GM19351 (cell line): ENCODE measurements at regions not wholly inside any gene's neighbourhood (a gene's known extent, or its start where the extent isn't known, plus 50 kb on each side); places are given as distances from the start of the nearest gene placed in this dataset.

Experiments used
- ATAC-seq: cut with Tn5 transposase; IDR thresholded peaks from one replicate; pipeline ENCODE4 v1.9.1; 2021; ENCODE audit warnings: mild to moderate bottlenecking, moderate library complexity; ENCODE audit not compliant: unreplicated experiment

DNA sequence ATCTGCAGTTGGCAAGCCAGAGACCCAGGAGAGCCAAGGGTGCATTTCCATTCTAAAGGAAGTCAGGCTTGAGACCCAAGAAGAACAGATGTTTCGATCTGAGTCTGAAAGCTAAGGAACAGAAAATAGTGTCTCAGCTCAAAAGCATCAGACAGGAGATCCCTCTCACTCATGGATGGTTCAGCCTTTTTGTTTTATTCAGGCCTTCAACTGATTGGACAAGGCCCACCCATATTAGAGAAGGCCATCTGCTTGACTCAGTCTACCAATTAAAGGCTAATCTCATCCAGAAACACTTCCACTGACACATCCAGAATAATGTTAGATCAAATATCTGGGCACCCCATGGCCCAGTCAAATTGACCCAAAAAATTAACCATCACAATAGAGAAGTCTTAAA lies 255.0 kb downstream of the TXNL1 start:
- ATAC-seq: no peak

DNA sequence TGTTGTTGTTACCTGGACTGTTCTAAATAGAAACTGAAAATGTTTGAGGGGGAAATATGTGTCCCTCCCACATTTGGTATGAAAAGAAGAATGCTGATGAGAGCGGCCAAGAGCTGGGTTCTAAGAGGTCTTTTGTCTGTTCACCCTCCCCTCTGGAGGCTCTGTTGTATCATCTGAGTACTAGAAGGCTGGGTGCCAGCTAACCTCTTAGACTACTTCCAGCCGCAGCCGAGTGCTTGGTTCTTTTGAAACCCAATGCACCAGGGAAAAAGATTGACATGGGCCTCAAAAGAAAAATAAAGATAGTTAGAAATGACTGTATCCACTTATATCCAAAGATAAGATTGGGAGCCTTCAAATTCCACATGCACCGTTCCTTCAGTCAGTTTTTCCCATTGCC lies 255.9 kb downstream of the TXNL1 start:
- no peak for ATAC-seq

DNA sequence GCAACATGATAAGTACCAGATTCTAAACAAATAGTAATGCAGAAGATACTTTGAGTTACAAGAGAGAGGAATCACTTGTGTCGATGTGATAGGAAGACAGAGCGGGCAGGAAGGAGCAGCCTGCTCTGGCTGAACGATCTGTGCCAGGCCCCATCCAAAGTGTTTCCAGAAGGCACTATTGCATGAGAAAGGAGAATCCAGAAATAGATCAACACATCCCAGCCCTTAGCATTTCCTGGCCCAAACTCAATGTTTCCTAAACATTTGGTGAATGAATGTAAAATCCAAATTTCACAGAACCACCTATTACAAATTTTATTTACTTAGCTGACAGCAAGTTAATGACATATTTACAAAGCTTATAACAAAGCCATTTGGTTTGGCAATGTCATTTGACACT lies 257.2 kb downstream of the TXNL1 start:
- ATAC-seq: no peak

DNA sequence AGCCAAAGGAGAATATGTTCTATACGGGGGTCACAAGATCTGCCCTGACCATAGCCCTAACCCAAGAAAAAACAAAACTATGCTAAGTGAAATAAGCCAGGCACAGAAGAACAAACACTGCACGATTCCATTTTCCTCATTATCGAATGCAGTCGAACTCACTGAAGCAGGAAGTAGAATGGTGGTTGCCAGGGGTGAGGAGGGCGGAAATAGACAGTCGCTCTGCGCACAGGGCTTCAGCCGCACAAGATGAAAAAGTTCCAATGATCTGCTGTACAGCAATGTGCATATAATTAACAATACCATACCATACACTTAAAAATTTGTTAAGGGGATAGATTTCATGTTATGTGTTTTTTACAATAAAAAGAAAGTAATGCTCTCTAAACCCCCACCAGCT lies 257.7 kb downstream of the TXNL1 start:
- no peak for ATAC-seq

DNA sequence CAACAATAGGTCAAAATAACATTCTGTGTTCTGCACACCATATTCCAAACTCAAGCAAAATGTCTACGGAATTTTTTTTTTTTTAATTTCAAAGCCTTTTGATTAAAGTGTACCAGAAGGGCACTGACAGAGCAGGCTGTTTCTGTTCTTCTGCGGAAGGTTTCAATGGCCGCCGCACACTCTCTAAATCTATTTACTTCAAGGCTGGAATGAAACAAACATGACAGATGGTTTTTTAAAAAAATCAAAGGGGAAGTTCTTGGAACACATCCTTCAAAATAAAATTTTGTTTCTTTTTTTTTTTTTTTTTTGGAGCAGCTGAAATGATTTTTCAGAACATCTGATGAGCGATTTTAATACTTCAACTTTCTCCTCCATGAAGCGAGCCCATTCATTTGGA lies 259.1 kb downstream of the TXNL1 start:
- no peak for ATAC-seq

DNA sequence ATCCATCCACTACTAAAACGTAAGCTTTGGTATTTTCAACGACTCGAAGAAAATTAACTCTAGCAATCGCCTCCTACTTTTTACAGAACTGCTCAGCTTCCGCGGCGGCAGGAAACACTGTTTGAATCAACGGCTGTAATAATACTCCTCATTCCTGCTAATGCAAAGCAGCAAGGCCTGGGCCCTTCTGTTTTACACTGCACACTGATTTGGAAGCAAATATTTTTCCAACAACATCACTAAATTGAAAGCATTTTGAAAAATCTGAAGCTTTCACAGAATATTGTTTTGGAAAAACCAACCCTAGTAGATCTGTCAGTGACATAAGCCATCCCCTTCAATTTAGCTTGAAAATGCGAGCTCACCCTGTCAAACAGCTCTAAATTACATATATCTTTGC lies 261.2 kb downstream of the TXNL1 start:
- no peak for ATAC-seq

DNA sequence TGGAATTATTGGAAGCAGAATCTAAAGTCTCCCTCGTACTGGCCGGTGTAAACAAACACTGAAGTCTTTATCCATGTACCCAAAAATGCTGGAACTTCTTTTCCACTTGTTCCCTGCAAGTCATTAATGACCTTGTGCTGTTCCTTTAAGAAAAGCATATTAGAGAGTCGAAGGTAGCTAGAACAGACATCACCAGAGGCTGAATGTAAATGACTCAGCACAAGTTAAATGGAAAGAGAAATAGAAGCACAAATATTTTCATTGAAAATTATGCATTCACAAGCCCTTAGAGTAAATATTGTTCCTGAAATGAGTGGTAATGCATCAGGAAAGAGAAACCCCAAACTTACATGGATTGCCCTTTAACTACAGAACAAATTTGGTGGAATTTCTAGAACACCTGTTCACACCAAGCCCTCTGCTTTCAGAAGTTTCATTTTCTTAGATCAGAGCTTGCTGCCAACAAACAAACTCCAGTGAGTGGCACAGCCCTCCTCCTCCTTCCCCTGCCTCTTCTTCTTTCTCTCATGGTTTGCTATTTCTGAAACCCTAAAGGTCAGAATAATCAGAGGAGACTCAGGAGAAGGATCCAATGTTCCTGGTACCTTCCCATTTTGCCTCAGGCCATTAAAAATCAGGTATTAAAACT lies 264.3 kb downstream of the TXNL1 start:
- no peak for ATAC-seq

DNA sequence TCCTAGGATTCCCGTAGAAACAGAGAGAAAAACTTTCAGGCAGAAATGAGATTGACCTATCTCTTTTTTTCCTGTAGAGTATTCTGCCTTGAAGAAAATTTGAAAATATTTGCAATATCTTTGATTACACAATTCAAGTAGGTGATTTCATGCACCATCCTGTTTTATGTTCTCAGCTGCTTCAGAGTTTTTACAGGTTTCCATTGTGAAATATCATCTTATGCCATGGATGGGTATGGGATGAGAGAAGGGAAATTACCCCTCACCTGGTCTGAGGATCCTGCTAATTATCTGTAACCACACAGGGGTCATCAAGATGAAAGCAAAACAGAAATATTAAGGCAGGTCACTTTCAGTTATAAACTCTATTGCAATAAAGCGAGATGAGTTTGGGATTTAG lies 264.8 kb downstream of the TXNL1 start:
- no peak for ATAC-seq

DNA sequence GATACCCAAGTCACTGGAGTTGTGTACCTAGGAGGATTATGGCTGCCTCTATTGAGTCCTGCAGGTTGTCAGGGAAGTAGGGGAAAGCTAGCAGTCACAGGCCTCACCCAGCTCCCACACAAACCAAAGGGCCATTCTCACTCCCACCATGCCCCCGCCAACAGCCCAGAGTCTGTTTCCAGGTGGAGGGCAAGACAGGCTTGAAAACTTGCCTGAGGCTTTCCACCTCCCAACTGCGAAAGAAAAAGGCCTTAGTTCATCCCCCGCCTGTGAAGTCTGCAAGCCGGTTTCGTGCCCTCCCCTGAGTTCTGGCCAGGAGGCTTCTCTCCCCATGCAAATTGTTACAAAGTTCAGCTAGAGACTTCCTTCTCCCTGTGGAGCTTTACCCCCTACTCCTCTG lies 270.3 kb downstream of the TXNL1 start:
- no peak for ATAC-seq

DNA sequence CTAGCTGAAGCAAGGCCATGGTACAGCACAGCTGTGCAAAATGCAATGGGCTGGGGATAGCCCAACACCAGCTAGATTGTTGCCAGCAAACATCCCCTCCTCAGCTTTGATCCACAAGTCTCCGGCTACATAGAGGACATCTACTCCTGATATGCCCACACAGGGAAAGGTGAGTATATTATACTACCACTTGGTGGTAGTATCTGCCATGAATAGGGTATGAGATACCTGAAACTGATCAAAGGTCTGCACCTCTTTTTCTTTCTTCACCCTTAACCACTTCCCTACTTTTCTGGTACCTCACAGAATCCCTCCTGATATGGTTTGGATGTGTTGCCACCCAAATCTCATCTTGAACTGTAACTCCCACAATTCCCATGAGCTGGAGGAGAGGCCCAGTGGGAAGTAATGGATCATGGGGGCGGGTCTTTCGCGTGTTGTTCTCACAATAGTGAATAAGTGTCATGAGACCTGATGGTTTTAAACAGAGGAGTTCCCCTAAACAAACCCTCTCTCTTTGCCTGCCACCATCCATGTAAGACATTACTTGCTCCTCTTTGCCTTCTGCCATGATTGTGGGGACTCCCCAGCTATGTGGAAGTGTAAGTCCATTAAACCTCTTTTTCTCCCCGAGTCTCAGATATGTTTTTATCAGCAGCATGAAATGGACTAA lies 279.6 kb downstream of the TXNL1 start:
- no peak for ATAC-seq

DNA sequence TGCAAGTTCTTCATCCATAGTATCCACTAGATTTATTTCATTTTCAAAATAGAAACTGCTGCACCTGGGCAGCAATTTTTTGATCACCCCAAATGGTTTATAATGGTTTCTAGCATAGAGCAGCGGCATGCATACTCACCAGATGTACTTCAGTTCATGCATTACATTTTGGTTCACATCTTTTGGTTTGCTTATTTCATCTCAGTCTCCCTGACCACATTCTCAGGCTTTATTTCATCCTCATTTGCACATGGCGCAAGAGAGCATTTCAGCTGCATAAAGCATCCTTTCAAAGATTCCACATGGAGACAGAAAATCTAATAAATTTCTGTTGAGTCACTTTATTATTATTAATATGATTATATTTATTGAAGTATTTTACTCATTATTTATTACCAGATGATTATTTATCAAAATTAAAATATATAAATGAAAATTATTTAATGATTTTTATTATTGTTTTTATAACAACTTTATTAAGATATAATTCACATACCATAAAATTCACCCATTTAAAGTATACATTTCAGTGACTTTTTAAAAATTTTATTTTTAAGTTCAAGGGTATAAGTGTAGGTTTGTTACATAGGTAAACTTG lies 284.6 kb downstream of the TXNL1 start:
- ATAC-seq: no peak

DNA sequence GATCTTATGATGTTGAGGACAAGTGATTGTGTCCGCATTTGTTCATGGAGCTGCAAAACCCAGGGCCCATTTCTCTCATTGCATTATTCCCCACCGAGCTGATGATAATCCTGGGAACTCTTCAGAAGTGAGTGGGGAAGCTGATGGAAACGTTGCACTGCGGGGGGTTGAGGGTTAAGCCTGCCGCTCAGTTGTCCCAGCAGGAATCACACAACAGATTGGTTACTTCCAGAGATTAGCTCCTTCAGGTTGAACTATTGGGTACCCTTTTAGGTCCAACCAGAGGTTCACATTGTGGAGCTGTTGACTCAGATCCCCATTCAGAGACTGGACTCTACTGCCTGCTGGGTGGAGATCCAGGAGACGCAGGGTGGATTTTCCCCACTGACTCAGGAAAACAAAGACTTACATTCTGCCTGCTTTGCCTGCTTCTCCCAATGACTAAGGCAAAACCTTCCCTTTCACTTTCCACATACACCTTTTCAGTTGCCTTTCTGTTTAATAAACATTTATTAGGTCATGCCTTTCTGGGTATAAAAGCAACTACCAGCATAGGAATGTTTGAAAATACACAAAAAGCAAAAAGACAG lies 286.4 kb downstream of the TXNL1 start:
- no peak for ATAC-seq

DNA sequence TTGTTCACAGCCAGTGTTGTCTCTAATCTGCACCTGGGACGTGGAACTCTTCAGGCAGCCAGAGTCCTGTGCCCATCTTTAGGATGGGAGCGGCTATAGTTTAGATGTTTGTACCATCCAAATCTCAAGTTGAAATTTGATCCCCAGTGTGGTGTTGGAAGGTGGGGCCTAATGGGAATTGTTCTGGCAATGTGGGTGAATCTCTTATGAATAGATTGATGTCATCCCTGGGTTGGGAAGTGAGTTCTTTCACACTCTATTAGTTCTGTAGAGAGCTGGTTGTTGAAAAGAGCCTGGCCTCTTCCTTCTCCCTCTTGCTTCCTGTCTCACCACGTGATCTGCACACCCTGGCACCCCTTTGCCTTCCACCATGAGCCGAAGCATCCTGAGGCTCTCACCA lies 300.9 kb downstream of the TXNL1 start:
- no peak for ATAC-seq

DNA sequence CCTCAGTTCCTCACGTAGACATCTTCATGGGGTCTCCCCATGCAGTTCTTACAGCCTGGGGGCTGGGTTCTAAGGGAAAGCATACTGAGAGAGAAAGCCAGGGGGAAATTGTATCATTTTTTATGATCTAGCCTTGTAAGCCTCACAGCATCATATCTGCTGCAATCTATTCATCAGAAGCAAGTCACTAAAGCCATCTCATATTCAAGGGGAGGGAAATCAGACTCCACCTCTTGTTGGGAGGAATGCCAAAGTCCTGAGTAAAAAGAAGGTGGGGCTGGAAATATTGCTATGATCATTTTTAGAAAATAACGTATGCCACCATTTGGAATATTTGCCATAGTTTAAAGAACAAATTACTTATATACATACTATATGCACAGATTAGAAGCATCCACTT lies 304.6 kb downstream of the TXNL1 start:
- ATAC-seq: no peak

DNA sequence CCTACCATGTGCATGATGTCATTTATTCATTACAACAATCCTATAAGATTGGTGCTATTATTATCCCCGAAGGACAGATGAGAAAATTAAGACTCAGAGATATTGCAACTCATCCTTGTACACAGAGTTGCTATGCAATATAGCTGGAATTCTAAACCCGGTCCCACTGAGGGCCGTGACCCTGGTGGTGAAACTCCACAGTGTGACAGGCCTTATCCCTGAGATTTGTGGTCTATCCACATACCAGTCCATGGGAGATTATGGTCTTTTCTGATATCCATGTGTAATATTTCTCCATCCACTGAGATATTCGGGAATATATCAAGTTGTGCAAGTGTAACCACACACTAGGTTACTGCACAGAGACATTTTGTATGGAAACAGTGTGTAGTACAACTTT lies 305.2 kb downstream of the TXNL1 start:
- no peak for ATAC-seq

DNA sequence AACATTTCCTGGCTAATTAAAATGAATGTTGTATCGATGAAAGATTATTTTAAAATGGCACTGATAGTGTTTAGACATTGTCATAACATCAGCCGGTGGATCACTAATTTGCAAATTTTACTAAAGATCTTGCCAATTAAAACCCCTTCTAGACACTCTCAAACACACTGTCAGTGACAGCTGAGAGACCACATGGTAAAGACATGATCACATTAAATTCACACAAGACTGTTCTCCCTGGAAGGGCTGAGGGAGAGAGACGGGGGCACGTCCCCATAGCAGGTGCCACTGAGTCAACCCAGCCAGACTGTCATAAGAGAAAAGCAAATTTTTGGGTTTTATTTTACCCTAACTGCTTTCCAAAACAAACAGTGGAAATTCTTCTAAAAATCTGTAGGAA lies 306.0 kb downstream of the TXNL1 start:
- ATAC-seq: no peak

DNA sequence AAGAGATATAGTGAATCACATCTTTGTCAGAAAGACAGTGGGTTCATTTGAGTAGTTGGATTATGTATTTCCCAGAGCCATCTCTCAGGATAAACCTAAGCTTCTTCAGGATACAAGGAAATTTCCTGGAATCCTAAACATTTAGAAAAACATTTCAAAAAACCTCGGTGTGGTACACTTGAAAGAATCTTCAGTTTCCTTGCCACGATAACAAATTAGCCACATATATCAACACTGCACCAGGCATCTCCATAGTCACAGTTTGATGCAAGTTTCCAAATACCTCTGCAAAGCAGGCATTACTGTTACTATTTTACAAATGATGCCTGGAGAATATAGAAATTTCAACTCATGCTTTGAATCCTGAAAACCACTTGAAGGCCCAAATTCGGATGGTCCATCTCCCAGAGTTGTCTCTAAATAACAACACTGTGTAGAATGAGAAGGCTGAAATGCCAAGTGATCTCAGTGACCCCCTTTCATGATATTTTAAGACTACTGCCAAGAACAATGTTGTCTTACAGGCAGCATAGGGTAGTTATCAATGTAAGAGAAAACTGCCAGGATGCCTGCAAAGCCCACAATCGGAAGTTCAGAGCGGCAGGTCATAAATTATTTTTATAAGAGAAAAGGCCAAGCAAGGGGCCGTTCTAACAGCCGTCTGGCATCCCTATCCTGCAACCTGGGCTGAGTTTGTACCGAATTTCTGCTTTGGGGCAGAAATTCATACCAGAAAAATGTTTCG lies 307.9 kb downstream of the TXNL1 start:
- no peak for ATAC-seq

DNA sequence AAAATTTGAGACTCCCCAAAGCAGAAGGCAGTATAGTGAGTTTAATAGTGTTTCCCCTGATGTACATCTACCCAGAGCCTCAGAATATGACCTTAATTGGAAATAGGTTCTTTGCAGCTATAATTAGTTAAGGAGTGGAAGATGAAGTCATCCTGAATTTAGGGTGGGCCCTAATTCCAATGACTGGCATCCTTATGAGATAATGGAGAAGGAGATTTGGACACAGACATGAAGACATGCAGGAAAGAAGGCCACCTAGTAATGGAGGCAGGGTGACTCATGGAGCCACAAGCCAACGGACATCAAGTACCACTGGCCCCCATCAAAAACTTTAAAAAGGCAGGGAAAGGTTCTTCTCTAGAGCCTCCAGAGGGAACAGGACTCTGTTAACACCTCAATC lies 308.9 kb downstream of the TXNL1 start:
- no peak for ATAC-seq

DNA sequence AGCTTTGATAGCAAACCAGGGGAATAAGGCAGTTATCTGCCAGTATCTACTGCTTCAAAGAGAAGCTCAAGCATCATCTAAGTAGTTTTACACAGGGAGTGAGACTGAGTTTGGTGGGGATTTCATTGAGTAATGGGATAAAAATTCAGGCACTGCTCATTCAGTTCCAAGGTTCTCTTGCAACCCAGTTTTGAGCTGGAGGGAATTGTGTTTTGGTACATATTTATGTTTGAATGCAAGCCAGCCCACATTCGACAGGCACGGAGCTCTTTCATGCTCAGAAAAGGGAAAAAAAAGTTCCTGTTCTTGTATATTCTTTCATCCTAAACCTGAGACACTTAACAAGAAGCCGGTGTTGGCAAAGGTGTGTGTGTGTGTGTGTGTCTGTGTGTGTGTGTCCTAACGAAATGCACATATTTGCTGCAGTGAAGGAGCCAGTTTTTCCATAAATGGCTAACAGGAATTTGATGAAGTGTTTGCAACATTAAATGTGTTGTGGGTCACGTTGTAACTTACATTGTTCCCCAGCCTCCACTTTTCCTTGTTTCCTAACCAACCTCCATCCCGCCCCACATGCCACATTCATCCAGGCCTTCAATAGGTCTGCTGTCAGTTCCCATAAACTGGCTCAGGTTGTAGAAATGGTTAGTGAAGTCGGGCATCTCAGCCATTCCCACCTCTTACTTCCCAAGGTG lies 311.1 kb downstream of the TXNL1 start:
- no peak for ATAC-seq

DNA sequence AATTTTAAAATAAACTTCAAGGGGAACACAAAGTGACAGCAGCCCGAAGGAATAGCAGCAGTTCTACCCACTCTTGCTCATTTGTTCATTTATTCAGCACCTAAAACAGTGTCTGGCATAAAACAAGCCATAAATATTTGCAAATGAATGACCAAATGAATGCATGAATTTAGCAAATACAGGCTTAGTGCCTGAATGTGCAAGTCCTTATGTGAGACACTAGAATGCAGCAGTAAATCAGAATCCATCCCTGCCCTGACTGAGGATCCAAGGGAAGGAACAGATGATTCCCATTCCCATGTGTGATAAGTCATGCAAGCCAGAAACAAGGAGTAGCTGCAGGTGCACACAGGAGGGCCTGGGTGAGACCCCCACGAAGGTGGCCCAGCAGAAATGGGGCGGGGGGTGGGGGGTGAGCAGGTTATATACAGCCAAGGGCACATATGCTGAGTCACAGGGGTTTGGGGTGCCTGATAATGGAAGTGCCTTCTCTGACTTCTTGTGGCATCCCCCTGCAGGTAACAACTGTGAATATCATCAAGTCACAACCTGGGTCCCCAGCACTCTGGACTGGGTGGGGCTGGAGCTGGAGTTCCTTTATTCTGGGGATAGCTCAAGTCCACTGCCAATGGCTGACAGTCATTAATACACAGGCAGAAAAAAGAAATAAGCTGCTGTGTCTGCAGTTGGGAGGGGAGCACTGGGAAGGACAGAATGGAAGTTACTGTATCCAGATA lies 311.9 kb downstream of the TXNL1 start:
- ATAC-seq: no peak
